AG10803 (cell line): ENCODE measurements at regions not wholly inside any gene's neighbourhood (a gene's known extent, or its start where the extent isn't known, plus 50 kb on each side); places are given as distances from the start of the nearest gene placed in this dataset.
"Not testable (repeated sequence)": the region's sequence is repeated elsewhere in the genome, so short reads cannot be mapped to it uniquely, and the experiment has no call there.

Experiments used
- DNase-seq: peaks from one replicate; pipeline ENCODE4 v3.0.0; 2010; ENCODE audit warnings: low read depth
- H3K4me3 ChIP-seq: 2 replicates; pipeline ENCODE4 v1.5.1; 2011; ENCODE audit warnings: mild to moderate bottlenecking, low read length, control low read depth
- TF ChIP-seq, protein P1 (sequence below): conservative IDR thresholded peaks from 2 replicates; pipeline ENCODE4 v1.5.1; 2011; ENCODE audit warnings: mild to moderate bottlenecking, low read length, control low read depth, inconsistent platforms

DNA sequence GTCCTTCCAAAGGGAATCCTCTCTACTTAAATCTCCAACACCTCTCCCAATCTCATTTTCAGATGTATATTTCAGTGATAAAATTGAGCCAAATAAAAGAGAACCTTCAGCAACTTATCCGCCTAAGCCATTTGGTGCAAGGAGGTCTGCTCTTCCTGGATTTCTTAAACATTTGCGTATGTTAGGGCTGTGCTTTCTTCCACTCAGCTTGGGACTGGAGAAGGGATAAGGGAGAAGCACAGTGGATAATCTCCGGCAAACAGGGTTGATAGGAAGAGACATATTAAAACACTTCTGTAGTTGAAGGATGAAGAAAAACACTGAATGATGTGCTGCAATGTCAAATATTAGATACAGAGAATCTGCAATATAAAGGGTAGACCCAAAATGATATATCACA is 796.2 kb downstream of the KCNJ3 start:
- no peak for DNase-seq
- TF ChIP-seq, protein P1, sequence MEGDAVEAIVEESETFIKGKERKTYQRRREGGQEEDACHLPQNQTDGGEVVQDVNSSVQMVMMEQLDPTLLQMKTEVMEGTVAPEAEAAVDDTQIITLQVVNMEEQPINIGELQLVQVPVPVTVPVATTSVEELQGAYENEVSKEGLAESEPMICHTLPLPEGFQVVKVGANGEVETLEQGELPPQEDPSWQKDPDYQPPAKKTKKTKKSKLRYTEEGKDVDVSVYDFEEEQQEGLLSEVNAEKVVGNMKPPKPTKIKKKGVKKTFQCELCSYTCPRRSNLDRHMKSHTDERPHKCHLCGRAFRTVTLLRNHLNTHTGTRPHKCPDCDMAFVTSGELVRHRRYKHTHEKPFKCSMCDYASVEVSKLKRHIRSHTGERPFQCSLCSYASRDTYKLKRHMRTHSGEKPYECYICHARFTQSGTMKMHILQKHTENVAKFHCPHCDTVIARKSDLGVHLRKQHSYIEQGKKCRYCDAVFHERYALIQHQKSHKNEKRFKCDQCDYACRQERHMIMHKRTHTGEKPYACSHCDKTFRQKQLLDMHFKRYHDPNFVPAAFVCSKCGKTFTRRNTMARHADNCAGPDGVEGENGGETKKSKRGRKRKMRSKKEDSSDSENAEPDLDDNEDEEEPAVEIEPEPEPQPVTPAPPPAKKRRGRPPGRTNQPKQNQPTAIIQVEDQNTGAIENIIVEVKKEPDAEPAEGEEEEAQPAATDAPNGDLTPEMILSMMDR = no peak
- H3K4me3 ChIP-seq = no peak overlapping the region

DNA sequence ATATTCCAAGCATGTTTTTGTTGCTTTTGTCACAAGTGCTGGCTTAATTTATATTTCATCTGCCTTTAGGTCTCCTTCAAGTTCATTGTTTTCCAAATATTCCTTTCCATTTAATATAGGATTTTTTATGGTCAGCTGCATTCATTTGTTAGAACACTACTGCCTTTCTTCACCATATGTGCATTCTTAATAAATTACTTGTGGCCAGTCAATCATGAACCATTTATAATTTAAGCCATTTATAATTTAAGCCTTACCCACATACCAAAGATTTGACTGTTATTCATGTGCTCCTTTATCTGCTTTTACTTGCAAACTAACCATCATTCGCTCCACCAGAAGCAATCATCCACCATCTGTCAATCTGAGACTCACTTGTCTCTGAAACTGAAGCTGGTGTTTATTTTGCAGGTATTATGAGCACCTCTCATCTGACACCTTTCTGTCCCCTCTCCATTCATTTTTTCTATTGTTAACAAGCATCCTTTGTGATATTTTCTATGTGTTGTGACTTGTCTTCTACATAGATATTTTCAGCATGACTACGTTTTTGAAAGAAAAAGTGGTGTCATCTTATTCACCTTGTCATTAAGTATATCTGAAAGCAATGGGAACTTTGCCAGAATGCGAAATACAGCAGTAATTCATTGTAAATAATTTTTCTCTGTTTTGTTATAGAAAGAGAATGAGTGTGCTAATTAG is 786.8 kb downstream of the KCNJ3 start:
- H3K4me3 ChIP-seq = no peak overlapping the region
- TF ChIP-seq, protein P1 = no peak
- no peak for DNase-seq

DNA sequence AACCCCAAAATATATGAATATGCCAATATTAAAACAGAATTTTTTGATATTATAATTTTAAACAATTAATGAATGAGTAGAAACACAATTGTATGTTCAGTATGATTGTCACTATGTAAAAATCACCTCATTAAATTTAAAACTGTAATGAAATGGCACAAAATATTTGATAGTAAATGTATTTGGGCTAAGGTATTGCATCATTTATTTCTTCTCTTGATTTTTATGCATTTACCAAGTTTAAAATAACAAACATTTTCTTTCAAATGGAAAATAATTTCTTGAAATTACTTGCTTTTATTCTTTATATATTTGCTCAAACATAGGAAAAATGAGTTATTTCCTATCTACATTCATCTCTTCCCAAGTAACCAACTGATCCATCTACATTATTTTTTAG is 782.6 kb downstream of the KCNJ3 start:
- no peak for DNase-seq
- no peak overlapping the region for H3K4me3 ChIP-seq
- TF ChIP-seq, protein P1 = no peak

DNA sequence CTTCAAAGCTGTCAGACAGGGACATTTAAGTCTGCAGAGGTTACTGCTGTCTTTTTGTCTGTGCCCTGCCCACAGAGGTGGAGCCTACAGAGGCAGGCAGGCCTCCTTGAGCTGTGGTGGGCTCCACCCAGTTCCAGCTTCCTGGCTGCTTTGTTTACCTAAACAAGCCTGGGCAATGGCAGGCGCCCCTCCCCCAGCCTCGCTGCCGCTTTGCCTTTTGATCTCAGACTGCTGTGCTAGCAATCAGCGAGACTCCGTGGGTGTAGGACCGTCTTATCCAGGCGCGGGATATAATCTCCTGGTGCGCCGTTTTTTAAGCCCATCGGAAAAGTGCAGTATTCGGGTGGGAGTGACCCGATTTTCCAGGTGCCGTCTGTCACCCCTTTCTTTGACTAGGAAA is 773.5 kb downstream of the KCNJ3 start:
- not testable (repeated sequence) for DNase-seq, H3K4me3 ChIP-seq

DNA sequence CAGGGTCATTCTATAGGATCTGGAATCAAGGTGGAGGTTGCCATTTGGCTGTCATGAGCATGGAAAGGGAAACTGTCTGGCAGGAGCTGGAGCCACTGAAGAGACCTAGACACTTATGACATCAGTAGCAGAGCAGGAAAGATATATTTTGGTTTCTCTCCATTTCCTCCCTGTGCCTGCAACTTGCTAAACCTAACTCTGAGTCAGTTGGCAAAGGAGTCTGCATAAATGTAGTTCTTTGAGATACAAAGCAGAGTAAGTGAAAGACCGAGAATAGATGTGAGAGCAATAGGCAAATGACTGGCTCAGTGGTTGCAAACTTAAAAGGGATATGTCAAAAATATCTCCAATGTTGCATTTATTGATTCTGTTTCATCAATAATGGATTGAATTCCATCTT is 757.7 kb downstream of the KCNJ3 start:
- H3K4me3 ChIP-seq = no peak overlapping the region
- DNase-seq = no peak
- TF ChIP-seq, protein P1 = no peak

DNA sequence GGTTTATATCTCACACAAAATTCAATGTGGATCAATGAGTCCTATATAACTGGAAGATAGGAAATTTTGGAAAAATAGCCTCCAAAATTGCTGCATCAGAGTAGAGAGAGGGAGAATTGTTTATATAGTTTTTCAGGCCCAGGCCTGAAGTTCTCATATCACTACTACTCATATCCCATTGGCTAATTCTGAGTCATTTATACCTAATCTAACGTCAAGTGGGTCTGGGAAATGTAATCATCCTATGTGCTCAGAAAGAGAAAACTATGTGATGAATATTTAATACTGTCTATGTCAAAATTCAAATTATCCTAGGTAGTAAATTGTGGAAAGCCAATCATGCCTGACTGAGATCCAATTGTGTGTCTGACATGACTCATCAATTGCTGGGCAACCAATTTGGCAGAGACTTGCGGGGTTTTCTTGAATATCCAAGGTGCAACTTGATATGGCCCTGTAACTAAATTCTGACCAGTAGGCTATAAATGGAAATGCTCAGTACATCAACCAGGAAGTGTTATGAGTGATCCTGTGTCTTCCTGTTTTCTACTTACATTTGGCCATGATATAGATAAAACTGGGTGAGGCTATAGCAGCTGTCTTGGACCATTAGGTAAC is 744.4 kb downstream of the KCNJ3 start:
- TF ChIP-seq, protein P1 = no peak
- no peak overlapping the region for H3K4me3 ChIP-seq
- DNase-seq = no peak

DNA sequence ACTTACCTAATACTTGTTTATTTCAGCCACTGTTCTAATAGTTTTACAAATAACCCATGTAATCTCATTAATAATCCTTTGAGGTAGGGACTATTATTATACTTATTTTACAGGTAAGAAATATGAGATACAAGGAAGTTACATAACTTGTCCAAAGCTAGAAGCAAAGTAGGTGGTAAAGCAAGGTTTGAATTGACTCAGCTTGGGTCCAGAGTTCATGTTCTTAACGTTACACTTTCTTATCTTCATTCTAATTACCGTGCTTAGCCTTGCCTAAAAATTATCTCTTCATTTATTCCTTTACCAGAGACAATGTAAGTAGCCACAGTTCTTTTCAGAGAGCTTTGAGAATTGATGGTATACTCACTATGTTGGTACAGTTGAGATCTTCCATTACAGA is 743.6 kb downstream of the KCNJ3 start:
- DNase-seq = no peak
- TF ChIP-seq, protein P1 = no peak
- no peak overlapping the region for H3K4me3 ChIP-seq
